H1 (cell line): ENCODE measurements at regions not wholly inside any gene's neighbourhood (a gene's known extent, or its start where the extent isn't known, plus 50 kb on each side); places are given as distances from the start of the nearest gene placed in this dataset.

Experiments
- CTCF ChIA-PET: fragments of 300-600 bp; sonication (Branson Sonifier 250); formaldehyde crosslinking; loops from one replicate; lab custom pipeline; 2021; ENCODE audit not compliant: partially characterized antibody; lab: Charles Lee
- POLR2A ChIA-PET: fragments of 300-600 bp; sonication (Branson Sonifier 250); formaldehyde crosslinking; loops from one replicate; lab custom pipeline; 2021; ENCODE audit warnings: inconsistent platforms; ENCODE audit not compliant: partially characterized antibody; lab: Charles Lee
- DNase-seq, 2 experiments: peaks; one replicate each; pipeline versions ENCODE4 v3.0.0 to v3.0.0-alpha.2; 2010 to 2022; ENCODE audit warnings: low spot score in 2 of 2, low read depth in 1 of 2, mixed read lengths in 1 of 2
- FAIRE-seq: peaks from 2 replicates; lab custom pipeline; 2011; peaks lifted over from hg19 to GRCh38; lab: Jason Lieb, UNC
- H2AFZ ChIP-seq: 2 replicates; pipeline ENCODE4 v1.8.1; 2012; ENCODE audit warnings: low read length, inconsistent platforms
- H2AK5ac ChIP-seq: 2 replicates; pipeline ENCODE4 v1.6.1; 2013; ENCODE audit warnings: low read depth, low read length
- H2BK120ac ChIP-seq: replicated peaks from 2 replicates; pipeline ENCODE3; 2013; ENCODE audit warnings: low read depth, low read length, inconsistent platforms
- H2BK12ac ChIP-seq: 2 replicates; pipeline ENCODE4 v1.6.1; 2013; ENCODE audit warnings: low read depth, low read length
- H2BK15ac ChIP-seq: 2 replicates; pipeline ENCODE4 v1.6.1; 2013; ENCODE audit warnings: low read length
- H2BK20ac ChIP-seq: 2 replicates; pipeline ENCODE4 v1.6.1; 2013; ENCODE audit warnings: low read length
- H2BK5ac ChIP-seq: 2 replicates; pipeline ENCODE4 v1.6.1; 2013; ENCODE audit warnings: low read depth, low read length
- H3K14ac ChIP-seq: 2 replicates; pipeline ENCODE4 v1.6.1; 2013; ENCODE audit warnings: inconsistent platforms; ENCODE audit not compliant: insufficient read length
- H3K18ac ChIP-seq: 2 replicates; pipeline ENCODE4 v1.6.1; 2013; ENCODE audit warnings: low read length; ENCODE audit errors: extremely low read depth
- H3K23ac ChIP-seq: 2 replicates; pipeline ENCODE4 v1.6.1; 2013; ENCODE audit warnings: inconsistent platforms; ENCODE audit not compliant: insufficient read length
- H3K23me2 ChIP-seq: 2 replicates; pipeline ENCODE4 v1.6.1; 2013; ENCODE audit warnings: low read depth, low read length
- H3K27ac ChIP-seq: 2 replicates; pipeline ENCODE4 v1.6.1; 2011; ENCODE audit warnings: low read depth, low read length, inconsistent platforms
- H3K27me3 ChIP-seq, 4 experiments: replicated peaks in 1 of 4; 1 replicate in 1 of 4; 2 replicates in 3 of 4; pipeline versions ENCODE4 v1.6.1 to v1.8.1; 2011 to 2013; ENCODE audit warnings: low read length in 3 of 4, mild to moderate bottlenecking in 3 of 4, inconsistent platforms in 2 of 4, mixed read lengths in 2 of 4, moderate library complexity in 1 of 4; ENCODE audit not compliant: control insufficient read depth in 3 of 4, insufficient read depth in 3 of 4; ENCODE audit errors: extremely low read depth in 1 of 4
- H3K36me3 ChIP-seq, 4 experiments: 2 replicates each; pipeline versions ENCODE4 v1.6.1 to v1.8.1; 2011 to 2013; ENCODE audit warnings: mild to moderate bottlenecking in 4 of 4, low read length in 3 of 4, moderate library complexity in 2 of 4, control low read depth in 1 of 4, inconsistent platforms in 1 of 4; ENCODE audit not compliant: insufficient read depth in 4 of 4, control insufficient read depth in 2 of 4
- H3K4ac ChIP-seq: replicated peaks from 2 replicates; pipeline ENCODE3; 2013; ENCODE audit warnings: low read length, low read depth, mixed read lengths, inconsistent platforms; ENCODE audit not compliant: insufficient read length
- H3K4me1 ChIP-seq, 4 experiments: replicated peaks in 1 of 4; 1 replicate in 1 of 4; 2 replicates in 3 of 4; pipeline versions ENCODE4 v1.6.1 to v1.8.1; 2011 to 2013; ENCODE audit warnings: low read length in 3 of 4, inconsistent platforms in 2 of 4, mixed read lengths in 1 of 4; ENCODE audit not compliant: insufficient read depth in 4 of 4, control insufficient read depth in 3 of 4
- H3K4me2 ChIP-seq, 2 experiments: 2 replicates each; pipeline versions ENCODE4 v1.6.1 to v1.8.1; 2011 to 2013; ENCODE audit warnings: low read depth in 2 of 2, low read length in 2 of 2, control low read depth in 1 of 2, inconsistent platforms in 1 of 2, mild to moderate bottlenecking in 1 of 2; ENCODE audit not compliant: insufficient read depth in 1 of 2
- H3K4me3 ChIP-seq, 4 experiments: fragments of 200-600, 300-600 bp in 1 of 4; sonication (generic), shearing (Covaris generic), sonication (Bioruptor Twin) in 1 of 4; 2 replicates each; pipeline versions ENCODE4 v1.5.1 to v1.8.1; 2011 to 2016; ENCODE audit warnings: low read length in 4 of 4, low read depth in 3 of 4, control low read depth in 2 of 4, inconsistent platforms in 2 of 4, mild to moderate bottlenecking in 2 of 4, mixed read lengths in 1 of 4, moderate library complexity in 1 of 4; ENCODE audit not compliant: insufficient read depth in 2 of 4; ENCODE audit errors: extremely low read depth in 1 of 4
- H3K56ac ChIP-seq: replicated peaks from 2 replicates; pipeline ENCODE3; 2013; ENCODE audit warnings: low read depth, mild to moderate bottlenecking, mixed read lengths, low read length, inconsistent platforms; ENCODE audit not compliant: insufficient read length
- H3K79me1 ChIP-seq: 2 replicates; pipeline ENCODE4 v1.6.1; 2013; ENCODE audit warnings: low read depth, low read length, control low read depth
- H3K79me2 ChIP-seq, 2 experiments: 2 replicates each; pipeline versions ENCODE4 v1.6.1 to v1.8.1; 2012 to 2013; ENCODE audit warnings: low read length in 2 of 2, mild to moderate bottlenecking in 2 of 2, inconsistent platforms in 1 of 2; ENCODE audit not compliant: insufficient read depth in 2 of 2, control insufficient read depth in 1 of 2
- H3K9ac ChIP-seq, 4 experiments: replicated peaks in 1 of 4; 1 replicate in 1 of 4; 2 replicates in 3 of 4; pipeline versions ENCODE4 v1.6.1 to v1.8.1; 2011 to 2013; ENCODE audit warnings: low read depth in 3 of 4, low read length in 3 of 4, control low read depth in 2 of 4, mild to moderate bottlenecking in 2 of 4, moderate library complexity in 2 of 4, inconsistent platforms in 1 of 4; ENCODE audit errors: extremely low read depth in 1 of 4
- H3K9me3 ChIP-seq, 2 experiments: 2 replicates each; pipeline versions ENCODE4 v1.6.1 to v1.8.1; 2012 to 2013; ENCODE audit warnings: mild to moderate bottlenecking in 2 of 2, moderate library complexity in 2 of 2, control low read depth in 1 of 2, inconsistent platforms in 1 of 2, low read depth in 1 of 2, low read length in 1 of 2, mixed read lengths in 1 of 2; ENCODE audit not compliant: insufficient read depth in 2 of 2
- H4K20me1 ChIP-seq, 2 experiments: replicated peaks in 1 of 2; 2 replicates each; pipeline versions ENCODE3 to v1.8.1; 2011 to 2013; ENCODE audit warnings: inconsistent platforms in 2 of 2, low read length in 2 of 2, mild to moderate bottlenecking in 1 of 2; ENCODE audit not compliant: insufficient read depth in 2 of 2, control insufficient read depth in 1 of 2
- H4K5ac ChIP-seq: 2 replicates; pipeline ENCODE4 v1.6.1; 2013; ENCODE audit warnings: low read length, low read depth, mixed read lengths, inconsistent platforms; ENCODE audit not compliant: insufficient read length
- H4K8ac ChIP-seq: 2 replicates; pipeline ENCODE4 v1.8.0; 2013; ENCODE audit warnings: mild to moderate bottlenecking, moderate library complexity, low read length, inconsistent platforms; ENCODE audit not compliant: insufficient read depth; ENCODE audit errors: extremely low read depth
- H4K91ac ChIP-seq: replicated peaks from 2 replicates; pipeline ENCODE3; 2013; ENCODE audit warnings: low read length, mixed read lengths, inconsistent platforms; ENCODE audit not compliant: insufficient read length
- BCL11A ChIP-seq, 2 experiments: IDR thresholded peaks; one replicate each; pipeline ENCODE4 v1.6.1; 2011; ENCODE audit warnings: low read depth in 2 of 2, low read length in 2 of 2, mild to moderate bottlenecking in 2 of 2
- CHD2 ChIP-seq: IDR thresholded peaks from 2 replicates; pipeline ENCODE4 v1.6.1; 2012; ENCODE audit warnings: low read length, improper control_type of control experiment
- CREB1 ChIP-seq: IDR thresholded peaks from 2 replicates; pipeline ENCODE4 v1.6.1; 2012; ENCODE audit warnings: inconsistent platforms
- GTF2F1 ChIP-seq: IDR thresholded peaks from 2 replicates; pipeline ENCODE4 v1.6.1; 2012; ENCODE audit warnings: low read depth, low read length, improper control_type of control experiment, borderline replicate concordance
- MAFK ChIP-seq: IDR thresholded peaks from 2 replicates; pipeline ENCODE4 v1.6.1; 2012; ENCODE audit warnings: low read depth, mild to moderate bottlenecking, improper control_type of control experiment, low read length
- RFX5 ChIP-seq: IDR thresholded peaks from 2 replicates; pipeline ENCODE4 v1.6.1; 2011; ENCODE audit warnings: low read depth, low read length, improper control_type of control experiment, borderline replicate concordance
- SIRT6 ChIP-seq: IDR thresholded peaks from one replicate; pipeline ENCODE4 v1.7.1; 2012; ENCODE audit warnings: low read length, inconsistent platforms
- SP4 ChIP-seq: IDR thresholded peaks from 2 replicates; pipeline ENCODE4 v1.6.1; 2012; ENCODE audit warnings: low read length, inconsistent platforms
- TEAD4 ChIP-seq: IDR thresholded peaks from 2 replicates; pipeline ENCODE4 v1.6.1; 2012; ENCODE audit warnings: low read depth, low read length, inconsistent platforms, mixed read lengths
- YY1 ChIP-seq: IDR thresholded peaks from 2 replicates; pipeline ENCODE4 v1.6.1; 2011; ENCODE audit warnings: low read depth, mild to moderate bottlenecking, low read length
- ZNF274 ChIP-seq: IDR thresholded peaks from 2 replicates; pipeline ENCODE4 v1.7.0; 2012; ENCODE audit warnings: low read length, borderline replicate concordance; ENCODE audit errors: extremely low read depth
- WGBS, 2 experiments: shearing (Covaris generic) in 1 of 2; methylation state at CpG; one replicate each; pipeline versions ENCODE4 v1.1.6 to v1.1.7; 2013 to 2015; ENCODE audit warnings: low lambda C conversion rate in 2 of 2, mixed read lengths in 2 of 2, inconsistent platforms in 1 of 2, low coverage in 1 of 2, missing lambda C conversion rate in 1 of 2; ENCODE audit not compliant: insufficient replicate concordance in 2 of 2, insufficient coverage in 1 of 2, insufficient read length in 1 of 2; ENCODE audit errors: extremely low coverage in 1 of 2, missing lambda C conversion rate in 1 of 2; 5-methylcytosine and 5-hydroxymethylcytosine counted together

DNA sequence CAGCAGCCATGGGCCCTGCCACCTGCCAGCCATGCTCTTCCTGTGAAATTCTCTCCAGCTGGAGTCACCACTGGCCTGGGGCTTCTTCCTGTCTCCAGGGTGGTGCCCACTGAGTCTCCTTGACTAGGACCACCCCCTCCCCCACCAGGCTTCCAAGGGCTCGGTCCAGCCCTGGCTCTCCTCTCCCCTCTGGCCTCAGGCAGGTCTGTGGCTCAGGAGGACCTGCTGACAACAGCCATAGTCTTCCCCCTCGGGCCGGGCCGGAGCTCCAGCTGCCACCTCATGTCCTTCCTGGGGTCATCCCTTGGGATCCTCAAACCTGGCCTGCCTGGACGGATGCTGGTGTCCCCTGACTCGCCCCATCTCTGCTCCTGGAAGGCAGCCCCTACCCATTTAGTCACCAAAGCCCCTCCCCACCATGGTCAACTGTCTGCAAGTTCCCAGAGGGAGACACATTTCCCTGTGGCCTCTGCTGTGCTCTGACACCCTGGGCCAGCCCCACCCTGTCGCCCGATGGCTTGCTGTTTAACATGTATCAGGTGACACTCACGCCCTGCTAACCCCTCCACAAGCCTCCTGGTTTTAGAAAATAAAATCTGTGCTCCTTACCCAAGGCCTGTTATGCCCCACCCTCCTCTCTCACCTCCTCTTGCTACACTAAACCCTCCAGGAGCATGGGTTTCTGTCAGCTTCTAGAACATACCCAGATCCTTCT lies 186.2 kb downstream of the RBFOX3 start:
- Histone ChIP-seq H3K27ac (no peak overlapping the region), H3K9me3 (no peaks in the 10 kb centered on the region), H3K79me1 (no peaks in the 10 kb centered on the region), H3K18ac (no peak overlapping the region), H3K9ac (no peak overlapping the region), H4K91ac (no peak overlapping the region), H2BK120ac (no peak overlapping the region), H3K4me2 (no peak overlapping the region), H2AK5ac (no peak overlapping the region), H2BK5ac (no peak overlapping the region), H3K4me3 (no peak overlapping the region), H3K14ac (no peak overlapping the region), H4K8ac (no peak overlapping the region), H2BK20ac (no peak overlapping the region), H3K4me1 (peaks cover 0 to 4% (median 2%) of the 10 kb centered on the region in 4 experiments; a peak in 3 of 7 replicates), H3K79me2 (no peaks in the 10 kb centered on the region), H4K5ac (no peak overlapping the region), H3K4ac (no peak overlapping the region), H3K56ac (no peak overlapping the region), H2BK12ac (0 out of 2 replicates have a peak overlapping the region, but pooled peaks have one; percentile 17), H3K36me3 (no peaks in the 10 kb centered on the region), H4K20me1 (no peaks in the 10 kb centered on the region), H3K27me3 (no peaks in the 10 kb centered on the region; a peak in 1 of 7 replicates), H2AFZ (no peak overlapping the region), H3K23me2 (no peaks in the 10 kb centered on the region), H2BK15ac (no peak overlapping the region), H3K23ac (no peak overlapping the region)
- FAIRE-seq: no peak
- ChIA-PET POLR2A (no interaction called here), CTCF (interaction anchor here (0.6 to 6.5 kb wide), 5 partner anchors 14 to 244 kb away, joined by 3 to 27 read pairs (median 4); no protein-coding TSS in a partner anchor)
- WGBS, 2 experiments: 80% methylated on average over 6 of the region's 9 CpGs; no CpG with 5 or more reads in 1 of the 2 experiments
- DNase-seq: no peak
- TF ChIP-seq YY1: no peak
- TF ChIP-seq MAFK: no peak
- TF ChIP-seq ZNF274: no peak
- no peak for TF ChIP-seq BCL11A (IDR thresholded peaks at IDR 0.05; ENCODE audit: low read depth in 2 of 2, low read length in 2 of 2)
- TF ChIP-seq SP4: no peak
- TF ChIP-seq RFX5: no peak
- TF ChIP-seq TEAD4: no peak
- TF ChIP-seq GTF2F1: no peak
- TF ChIP-seq CREB1: no peak
- no peak for TF ChIP-seq CHD2
- TF ChIP-seq SIRT6: no peak
